Stimulated activated CD4-positive, alpha-beta T cell treated with anti-CD3 and anti-CD28 coated beads, Interleukin-15, amount 100 ng/mL, for 24 hours (primary cell): ENCODE measurements at regions not wholly inside any gene's neighbourhood (a gene's known extent, or its start where the extent isn't known, plus 50 kb on each side); places are given as distances from the start of the nearest gene placed in this dataset.

Source experiments
- DNase-seq: peaks from one replicate; pipeline ENCODE4 v3.0.0-alpha.2; 2020

- DNase-seq, result peak; percentile 29
These were observed 66.7 kb upstream of the CAST start for GRCh38 chr5:96595300-96596090.

GRCh38 chr5:96597438-96598020 lies 64.6 kb upstream of the CAST start:
- DNase-seq, result peak; percentile 39

GRCh38 chr5:96601200-96601599 lies 61.0 kb upstream of the CAST start:
- DNase-seq, result no peak

- peak; percentile 58 for DNase-seq
These were observed 60.4 kb upstream of the CAST start for GRCh38 chr5:96601715-96602244.

GRCh38 chr5:96602776-96603175 lies 59.4 kb upstream of the CAST start:
- no peak for DNase-seq

GRCh38 chr5:96605144-96605837 lies 56.9 kb upstream of the CAST start:
- DNase-seq, result no peak

GRCh38 chr5:96609369-96609768 lies 52.8 kb upstream of the CAST start:
- no peak for DNase-seq

- no peak for DNase-seq
These were observed 51.4 kb upstream of the CAST start for GRCh38 chr5:96610747-96611146.

GRCh38 chr5:96611946-96612345 lies 50.2 kb upstream of the CAST start:
- DNase-seq, result no peak
